Activated naive CD4-positive, alpha-beta T cell treated with anti-CD3 and anti-CD28 coated beads, Interleukin-2, amount 50 U/mL, for 72 hours (primary cell): ENCODE measurements at regions not wholly inside any gene's neighbourhood (a gene's known extent, or its start where the extent isn't known, plus 50 kb on each side); places are given as distances from the start of the nearest gene placed in this dataset.
A peak's percentile ranks its signal among the peaks of the same experiment; 100 is the strongest.
"Not testable (repeated sequence)": the region's sequence is repeated elsewhere in the genome, so short reads cannot be mapped to it uniquely, and the experiment has no call there.

Source experiments
- ATAC-seq, 2 donors: fragments of 150-1000 bp; cut with Tn5 transposase; 2 replicates each; pipeline ENCODE4 v1.10.0; 2021; ENCODE audit warnings: mild to moderate bottlenecking in 2 of 2, moderate library complexity in 2 of 2
- DNase-seq, 2 donors: peaks; one replicate each; pipeline ENCODE4 v3.0.0; 2021 to 2022; ENCODE audit warnings: low spot score in 2 of 2
- H3K27ac Mint-ChIP-seq, 2 donors: one replicate each; pipeline ENCODE4 v1.8.0; 2022; ENCODE audit warnings: mild to moderate bottlenecking in 2 of 2, mixed read lengths in 2 of 2
- H3K36me3 Mint-ChIP-seq, 2 donors: one replicate each; pipeline ENCODE4 v1.8.0; 2022; ENCODE audit warnings: mixed read lengths in 2 of 2
- H3K9me3 Mint-ChIP-seq, 2 donors: one replicate each; pipeline ENCODE4 v1.8.0; 2022; ENCODE audit warnings: mixed read lengths in 2 of 2

GRCh38 chr12:111143271-111143670, 222.9 kb upstream of the MYL2 start:
- H3K9me3 Mint-ChIP-seq, result no peaks in the 10 kb centered on the region
- no peak overlapping the region for H3K27ac Mint-ChIP-seq
- no peak for ATAC-seq
- DNase-seq, result no peak
- no peaks in the 10 kb centered on the region for H3K36me3 Mint-ChIP-seq

GRCh38 chr12:111141205-111141604, 220.8 kb upstream of the MYL2 start:
- no peak for DNase-seq
- Mint-ChIP-seq H3K27ac (no peak overlapping the region), H3K9me3 (no peaks in the 10 kb centered on the region), H3K36me3 (no peaks in the 10 kb centered on the region)
- no peak for ATAC-seq

GRCh38 chr12:111138016-111138415, 217.6 kb upstream of the MYL2 start:
- DNase-seq (no peak), ATAC-seq (no peak)
- Mint-ChIP-seq H3K9me3 (peaks cover 5 to 7% of the 10 kb centered on the region in 2 donors), H3K27ac (no peak overlapping the region), H3K36me3 (peaks cover 0 to 5% of the 10 kb centered on the region in 2 donors)

- no peak overlapping the region for H3K27ac Mint-ChIP-seq
- DNase-seq (no peak), ATAC-seq (no peak)
- peaks cover 5 to 7% of the 10 kb centered on the region in 2 donors for H3K9me3 Mint-ChIP-seq
- peaks cover 0 to 5% of the 10 kb centered on the region in 2 donors for H3K36me3 Mint-ChIP-seq
Measured at GRCh38 chr12:111135293-111135832, 215.0 kb upstream of the MYL2 start.

- H3K27ac Mint-ChIP-seq, result no peak overlapping the region
- peaks cover 0 to 5% of the 10 kb centered on the region in 2 donors for H3K36me3 Mint-ChIP-seq
- H3K9me3 Mint-ChIP-seq, result peaks cover 5 to 7% of the 10 kb centered on the region in 2 donors
- DNase-seq, result no peak
- no peak for ATAC-seq
Measured at GRCh38 chr12:111130336-111130735, 210.0 kb upstream of the MYL2 start.

- H3K9me3 Mint-ChIP-seq, result no peaks in the 10 kb centered on the region
- H3K36me3 Mint-ChIP-seq, result no peaks in the 10 kb centered on the region
- ATAC-seq (no peak), DNase-seq (no peak)
- no peak overlapping the region for H3K27ac Mint-ChIP-seq
Measured at GRCh38 chr12:111129149-111129767, 208.9 kb upstream of the MYL2 start.

- DNase-seq (no peak), ATAC-seq (no peak)
- no peak overlapping the region for H3K27ac Mint-ChIP-seq
- no peaks in the 10 kb centered on the region for H3K9me3 Mint-ChIP-seq
- H3K36me3 Mint-ChIP-seq, result no peaks in the 10 kb centered on the region
Measured at GRCh38 chr12:111126331-111126730, 206.0 kb upstream of the MYL2 start.

- DNase-seq, result no peak
- no peaks in the 10 kb centered on the region for H3K9me3 Mint-ChIP-seq
- ATAC-seq, result no peak
- no peaks in the 10 kb centered on the region for H3K36me3 Mint-ChIP-seq
- no peak overlapping the region for H3K27ac Mint-ChIP-seq
Measured at GRCh38 chr12:111124183-111124582, 203.8 kb upstream of the MYL2 start.

GRCh38 chr12:111123390-111123789, 203.0 kb upstream of the MYL2 start:
- ATAC-seq (no peak), DNase-seq (no peak)
- H3K9me3 Mint-ChIP-seq, result no peaks in the 10 kb centered on the region
- H3K27ac Mint-ChIP-seq, result no peak overlapping the region
- no peaks in the 10 kb centered on the region for H3K36me3 Mint-ChIP-seq

- ATAC-seq, result no peak
- DNase-seq, result no peak
- Mint-ChIP-seq H3K9me3 (no peaks in the 10 kb centered on the region), H3K36me3 (no peaks in the 10 kb centered on the region), H3K27ac (no peak overlapping the region)
Measured at GRCh38 chr12:111122458-111122878, 202.1 kb upstream of the MYL2 start.

- Mint-ChIP-seq H3K36me3 (no peaks in the 10 kb centered on the region), H3K9me3 (peaks cover 0 to 3% of the 10 kb centered on the region in 2 donors), H3K27ac (no peak overlapping the region)
- no peak for ATAC-seq
- no peak for DNase-seq
Measured at GRCh38 chr12:111121840-111122239, 201.5 kb upstream of the MYL2 start.

- ATAC-seq (no peak), DNase-seq (no peak)
- peaks cover 3 to 4% of the 10 kb centered on the region in 2 donors for H3K9me3 Mint-ChIP-seq
- no peaks in the 10 kb centered on the region for H3K36me3 Mint-ChIP-seq
- H3K27ac Mint-ChIP-seq, result no peak overlapping the region
Measured at GRCh38 chr12:111120578-111120977, 200.2 kb upstream of the MYL2 start.

GRCh38 chr12:111117017-111117416, 196.6 kb upstream of the MYL2 start:
- ATAC-seq (no peak), DNase-seq (no peak)
- Mint-ChIP-seq H3K36me3 (no peaks in the 10 kb centered on the region), H3K9me3 (peaks cover 3 to 7% of the 10 kb centered on the region in 2 donors), H3K27ac (no peak overlapping the region)

GRCh38 chr12:111113313-111113712, 192.9 kb upstream of the MYL2 start:
- not testable (repeated sequence) for H3K9me3 Mint-ChIP-seq, H3K27ac Mint-ChIP-seq, DNase-seq, H3K36me3 Mint-ChIP-seq, ATAC-seq

GRCh38 chr12:111112311-111113098, 192.1 kb upstream of the MYL2 start:
- no peaks in the 10 kb centered on the region for H3K36me3 Mint-ChIP-seq
- ATAC-seq (no peak), DNase-seq (no peak)
- H3K27ac Mint-ChIP-seq, result no peak overlapping the region
- peaks cover 3 to 7% of the 10 kb centered on the region in 2 donors for H3K9me3 Mint-ChIP-seq

GRCh38 chr12:111111681-111112080, 191.3 kb upstream of the MYL2 start:
- H3K36me3 Mint-ChIP-seq, result no peaks in the 10 kb centered on the region
- no peak overlapping the region for H3K27ac Mint-ChIP-seq
- H3K9me3 Mint-ChIP-seq, result peaks cover 0 to 7% of the 10 kb centered on the region in 2 donors
- DNase-seq, result no peak
- no peak for ATAC-seq

- no peaks in the 10 kb centered on the region for H3K36me3 Mint-ChIP-seq
- H3K27ac Mint-ChIP-seq, result no peak overlapping the region
- DNase-seq, result no peak
- ATAC-seq, result no peak
- peaks cover 0 to 3% of the 10 kb centered on the region in 2 donors for H3K9me3 Mint-ChIP-seq
Measured at GRCh38 chr12:111110556-111110955, 190.2 kb upstream of the MYL2 start.

- Mint-ChIP-seq H3K9me3 (no peaks in the 10 kb centered on the region), H3K27ac (peak overlapping the region in 1 of 2 donors; percentile 12), H3K36me3 (no peaks in the 10 kb centered on the region)
- ATAC-seq, result no peak
- DNase-seq, result no peak
Measured at GRCh38 chr12:111108726-111109125, 188.3 kb upstream of the MYL2 start.
